ENCODE measurements at regions not wholly inside any gene's neighbourhood (a gene's known extent, or its start where the extent isn't known, plus 50 kb on each side); places are given as distances from the start of the nearest gene placed in this dataset.

GRCh38 chr3:145190138-145190537, 970.8 kb downstream of the PLOD2 start:
- FAIRE-seq, result no peak
- no peak for ATAC-seq
- intact Hi-C loops (cut with DNase I), result no loop called here
- DNase-seq, result no peak
- Histone ChIP-seq H3K4me1 (no peaks in the 10 kb centered on the region), H3K4me3 (no peak overlapping the region), H3K27ac (no peak overlapping the region), H3K9me3 (no peaks in the 10 kb centered on the region), H3K36me3 (no peaks in the 10 kb centered on the region), H3K27me3 (no peaks in the 10 kb centered on the region)
- TF ChIP-seq, protein P1, sequence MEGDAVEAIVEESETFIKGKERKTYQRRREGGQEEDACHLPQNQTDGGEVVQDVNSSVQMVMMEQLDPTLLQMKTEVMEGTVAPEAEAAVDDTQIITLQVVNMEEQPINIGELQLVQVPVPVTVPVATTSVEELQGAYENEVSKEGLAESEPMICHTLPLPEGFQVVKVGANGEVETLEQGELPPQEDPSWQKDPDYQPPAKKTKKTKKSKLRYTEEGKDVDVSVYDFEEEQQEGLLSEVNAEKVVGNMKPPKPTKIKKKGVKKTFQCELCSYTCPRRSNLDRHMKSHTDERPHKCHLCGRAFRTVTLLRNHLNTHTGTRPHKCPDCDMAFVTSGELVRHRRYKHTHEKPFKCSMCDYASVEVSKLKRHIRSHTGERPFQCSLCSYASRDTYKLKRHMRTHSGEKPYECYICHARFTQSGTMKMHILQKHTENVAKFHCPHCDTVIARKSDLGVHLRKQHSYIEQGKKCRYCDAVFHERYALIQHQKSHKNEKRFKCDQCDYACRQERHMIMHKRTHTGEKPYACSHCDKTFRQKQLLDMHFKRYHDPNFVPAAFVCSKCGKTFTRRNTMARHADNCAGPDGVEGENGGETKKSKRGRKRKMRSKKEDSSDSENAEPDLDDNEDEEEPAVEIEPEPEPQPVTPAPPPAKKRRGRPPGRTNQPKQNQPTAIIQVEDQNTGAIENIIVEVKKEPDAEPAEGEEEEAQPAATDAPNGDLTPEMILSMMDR (IDR thresholded peaks at IDR 0.05), result no peak
- WGBS, 2 donors, result 92 to 97% methylated on average over 2 of the region's 2 CpGs

DNA sequence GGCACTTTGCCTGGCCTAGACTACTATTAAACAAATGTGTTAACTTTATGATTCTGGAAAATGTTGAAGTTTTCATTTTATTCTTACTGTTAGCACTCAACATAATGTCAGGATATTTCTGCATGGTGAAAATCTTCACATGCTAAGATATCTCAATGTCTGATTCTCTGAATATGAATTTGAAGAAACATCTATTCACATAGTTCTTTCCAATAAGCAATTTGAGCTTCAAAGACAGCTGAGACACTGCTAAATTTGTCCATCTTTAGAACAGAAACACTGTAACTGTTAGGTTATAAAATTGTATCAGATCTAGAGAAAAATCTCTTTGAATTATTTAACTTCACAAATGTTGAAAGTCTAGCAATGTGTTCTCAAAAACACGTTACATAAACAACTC, 970.2 kb downstream of the PLOD2 start:
- H3K9me3 ChIP-seq, result no peaks in the 10 kb centered on the region
- intact Hi-C loops (cut with DNase I), result no loop called here
- ATAC-seq, result no peak
- 69 to 79% methylated on average over 1 of the region's 1 CpG for WGBS, 2 donors
- no peaks in the 10 kb centered on the region for H3K27me3 ChIP-seq
- no peak for FAIRE-seq
- no peaks in the 10 kb centered on the region for H3K36me3 ChIP-seq
- TF ChIP-seq, protein P1 (IDR thresholded peaks at IDR 0.05), result no peak
- no peaks in the 10 kb centered on the region for H3K4me1 ChIP-seq
- DNase-seq, result no peak
- no peak overlapping the region for H3K27ac ChIP-seq
- no peak overlapping the region for H3K4me3 ChIP-seq

GRCh38 chr3:145191543-145191942, 969.4 kb downstream of the PLOD2 start:
- Histone ChIP-seq H3K27me3 (no peaks in the 10 kb centered on the region), H3K4me1 (no peaks in the 10 kb centered on the region), H3K27ac (no peak overlapping the region), H3K4me3 (no peak overlapping the region), H3K9me3 (no peaks in the 10 kb centered on the region), H3K36me3 (no peaks in the 10 kb centered on the region)
- TF ChIP-seq, protein P1 (IDR thresholded peaks at IDR 0.05), result no peak
- ATAC-seq, result no peak
- no peak for FAIRE-seq
- 26 to 33% methylated on average over 1 of the region's 1 CpG for WGBS, 2 donors
- no peak for DNase-seq
- intact Hi-C loops (cut with DNase I), result no loop called here

GRCh38 chr3:145197051-145197820, 963.7 kb downstream of the PLOD2 start:
- H3K4me1 ChIP-seq, result no peaks in the 10 kb centered on the region
- H3K36me3 ChIP-seq, result no peaks in the 10 kb centered on the region
- no peaks in the 10 kb centered on the region for H3K27me3 ChIP-seq
- 20 to 26% methylated on average over 1 of the region's 1 CpG for WGBS, 2 donors
- intact Hi-C loops (cut with DNase I), result no loop called here
- ATAC-seq (no peak), DNase-seq (peak in 2 of 6 donors; percentile 12 to 14), FAIRE-seq (no peak)
- no peak overlapping the region for H3K27ac ChIP-seq
- no peaks in the 10 kb centered on the region for H3K9me3 ChIP-seq
- no peak overlapping the region for H3K4me3 ChIP-seq
- TF ChIP-seq, protein P1 (IDR thresholded peaks at IDR 0.05), result no peak

GRCh38 chr3:145197821-145198220, 963.2 kb downstream of the PLOD2 start:
- WGBS, 2 donors, result 65 to 83% methylated on average over 1 of the region's 1 CpG
- ATAC-seq (no peak), DNase-seq (no peak), FAIRE-seq (no peak)
- Histone ChIP-seq H3K27ac (no peak overlapping the region), H3K27me3 (no peaks in the 10 kb centered on the region), H3K36me3 (no peaks in the 10 kb centered on the region), H3K4me3 (no peak overlapping the region), H3K4me1 (no peaks in the 10 kb centered on the region), H3K9me3 (no peaks in the 10 kb centered on the region)
- intact Hi-C loops (cut with DNase I), result no loop called here
- TF ChIP-seq, protein P1 (IDR thresholded peaks at IDR 0.05), result no peak
